PC-9 (cell line): ENCODE measurements at regions not wholly inside any gene's neighbourhood (a gene's known extent, or its start where the extent isn't known, plus 50 kb on each side); places are given as distances from the start of the nearest gene placed in this dataset.

Experiments
- CTCF ChIP-seq: fragments of 200-600 bp; sonication (generic); conservative IDR thresholded peaks from 2 replicates; pipeline ENCODE4 v1.6.1; 2017; ENCODE audit warnings: mixed run types, antibody characterized with exemption, mild to moderate bottlenecking, moderate library complexity
- EZH2 ChIP-seq: fragments of 200-600 bp; sonication (generic); IDR thresholded peaks from 2 replicates; pipeline ENCODE4 v1.8.0; 2017; ENCODE audit warnings: antibody characterized with exemption, low read depth

- peak; percentile 60 for TF ChIP-seq CTCF
- no peak for TF ChIP-seq EZH2
These were observed 194.1 kb upstream of the ARHGEF26 start for GRCh38 chr3:153927107-153927506.
